DND-41 (cell line): ENCODE measurements at regions not wholly inside any gene's neighbourhood (a gene's known extent, or its start where the extent isn't known, plus 50 kb on each side); places are given as distances from the start of the nearest gene placed in this dataset.

Source experiments
- ATAC-seq: fragments of 200-7000 bp; cut with Tn5 transposase; 3 replicates; pipeline ENCODE4 v1.9.1; 2021; ENCODE audit warnings: low read depth; ENCODE audit not compliant: insufficient read depth
- DNase-seq: peaks from one replicate; pipeline ENCODE4 v3.0.0-alpha.2; 2020
- H2AFZ ChIP-seq: 2 replicates; pipeline ENCODE4 v1.6.0; 2012; ENCODE audit warnings: low read depth, low read length
- H3K27ac ChIP-seq: 2 replicates; pipeline ENCODE4 v1.5.1; 2012; ENCODE audit warnings: low read length, inconsistent platforms
- H3K27me3 ChIP-seq: fragments of 200-600 bp; sonication (generic); 2 replicates; pipeline ENCODE4 v1.6.0; 2012; ENCODE audit warnings: low read length, mild to moderate bottlenecking, inconsistent platforms; ENCODE audit not compliant: insufficient read depth, poor library complexity
- H3K36me3 ChIP-seq: 2 replicates; pipeline ENCODE4 v1.5.1; 2012; ENCODE audit warnings: low read length, inconsistent platforms; ENCODE audit not compliant: insufficient read depth
- H3K4me1 ChIP-seq: 2 replicates; pipeline ENCODE4 v1.5.1; 2012; ENCODE audit warnings: mild to moderate bottlenecking, low read length; ENCODE audit not compliant: insufficient read depth
- H3K4me2 ChIP-seq: 2 replicates; pipeline ENCODE4 v1.6.0; 2012; ENCODE audit warnings: mild to moderate bottlenecking, moderate library complexity, low read length, inconsistent platforms; ENCODE audit not compliant: insufficient read depth
- H3K4me3 ChIP-seq, 2 experiments: fragments of 200-600 bp in 1 of 2; shearing (Covaris generic) in 1 of 2; 2 replicates each; pipeline ENCODE4 v1.5.1; 2012 to 2016; ENCODE audit warnings: inconsistent platforms in 2 of 2, low read length in 2 of 2, mild to moderate bottlenecking in 2 of 2, low read depth in 1 of 2, moderate library complexity in 1 of 2
- H3K79me2 ChIP-seq: 2 replicates; pipeline ENCODE4 v1.6.0; 2012; ENCODE audit warnings: low read length, inconsistent platforms; ENCODE audit not compliant: insufficient read depth
- H3K9ac ChIP-seq: 2 replicates; pipeline ENCODE4 v1.6.0; 2012; ENCODE audit warnings: low read depth, mild to moderate bottlenecking, inconsistent platforms, low read length, moderate library complexity
- H3K9me3 ChIP-seq: 2 replicates; pipeline ENCODE4 v1.5.1; 2012; ENCODE audit warnings: low read length, moderate library complexity, mild to moderate bottlenecking, inconsistent platforms; ENCODE audit not compliant: insufficient read depth, severe bottlenecking
- H4K20me1 ChIP-seq: 2 replicates; pipeline ENCODE4 v1.6.0; 2012; ENCODE audit warnings: low read length; ENCODE audit not compliant: insufficient read depth
- EZH2 ChIP-seq: IDR thresholded peaks from 3 replicates; pipeline ENCODE4 v1.6.1; 2012; ENCODE audit warnings: borderline replicate concordance, low read depth, mild to moderate bottlenecking, moderate library complexity, low read length, inconsistent platforms; ENCODE audit not compliant: severe bottlenecking
- TF ChIP-seq, protein P1 (sequence below): IDR thresholded peaks from 2 replicates; pipeline ENCODE4 v1.5.1; 2012; ENCODE audit warnings: borderline replicate concordance, low read length, moderate library complexity, mild to moderate bottlenecking; ENCODE audit not compliant: poor library complexity, severe bottlenecking; ENCODE audit errors: extremely low read depth

DNA sequence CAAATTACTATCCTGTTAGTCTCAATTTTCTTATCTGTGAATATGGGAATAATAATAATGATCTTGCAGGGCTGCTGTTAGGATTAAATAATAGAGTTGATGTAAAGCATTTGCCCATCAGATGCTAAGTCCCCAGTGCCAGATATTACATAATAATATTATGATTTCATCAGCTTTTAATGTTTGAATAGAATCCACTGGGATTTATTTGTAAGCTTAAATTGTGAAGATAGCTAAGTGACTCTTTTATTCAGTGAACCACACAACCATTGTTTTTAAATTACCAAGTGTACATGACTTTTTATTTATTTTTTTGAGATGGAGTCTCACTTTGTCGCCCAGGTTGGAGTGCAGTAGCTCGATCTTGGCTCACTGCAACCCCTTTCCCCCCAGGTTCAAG, 510.3 kb upstream of the DPP6 start:
- no peaks in the 10 kb centered on the region for H3K27me3 ChIP-seq
- no peak overlapping the region for H3K27ac ChIP-seq
- H2AFZ ChIP-seq: no peak overlapping the region
- no peaks in the 10 kb centered on the region for H3K79me2 ChIP-seq
- DNase-seq (no peak), ATAC-seq (no peak)
- H4K20me1 ChIP-seq: no peaks in the 10 kb centered on the region
- no peaks in the 10 kb centered on the region for H3K4me1 ChIP-seq
- no peak overlapping the region for H3K9ac ChIP-seq
- no peak overlapping the region for H3K4me2 ChIP-seq
- no peak for TF ChIP-seq EZH2
- TF ChIP-seq, protein P1, sequence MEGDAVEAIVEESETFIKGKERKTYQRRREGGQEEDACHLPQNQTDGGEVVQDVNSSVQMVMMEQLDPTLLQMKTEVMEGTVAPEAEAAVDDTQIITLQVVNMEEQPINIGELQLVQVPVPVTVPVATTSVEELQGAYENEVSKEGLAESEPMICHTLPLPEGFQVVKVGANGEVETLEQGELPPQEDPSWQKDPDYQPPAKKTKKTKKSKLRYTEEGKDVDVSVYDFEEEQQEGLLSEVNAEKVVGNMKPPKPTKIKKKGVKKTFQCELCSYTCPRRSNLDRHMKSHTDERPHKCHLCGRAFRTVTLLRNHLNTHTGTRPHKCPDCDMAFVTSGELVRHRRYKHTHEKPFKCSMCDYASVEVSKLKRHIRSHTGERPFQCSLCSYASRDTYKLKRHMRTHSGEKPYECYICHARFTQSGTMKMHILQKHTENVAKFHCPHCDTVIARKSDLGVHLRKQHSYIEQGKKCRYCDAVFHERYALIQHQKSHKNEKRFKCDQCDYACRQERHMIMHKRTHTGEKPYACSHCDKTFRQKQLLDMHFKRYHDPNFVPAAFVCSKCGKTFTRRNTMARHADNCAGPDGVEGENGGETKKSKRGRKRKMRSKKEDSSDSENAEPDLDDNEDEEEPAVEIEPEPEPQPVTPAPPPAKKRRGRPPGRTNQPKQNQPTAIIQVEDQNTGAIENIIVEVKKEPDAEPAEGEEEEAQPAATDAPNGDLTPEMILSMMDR: no peak
- no peaks in the 10 kb centered on the region for H3K9me3 ChIP-seq
- no peak overlapping the region for H3K4me3 ChIP-seq
- no peaks in the 10 kb centered on the region for H3K36me3 ChIP-seq

GRCh38 chr7:153543232-153543631, 509.0 kb upstream of the DPP6 start:
- ATAC-seq (no peak), DNase-seq (no peak)
- H3K27ac ChIP-seq: no peak overlapping the region
- no peaks in the 10 kb centered on the region for H3K36me3 ChIP-seq
- H3K9ac ChIP-seq: no peak overlapping the region
- H3K4me2 ChIP-seq: no peak overlapping the region
- H3K4me1 ChIP-seq: no peaks in the 10 kb centered on the region
- H3K27me3 ChIP-seq: no peaks in the 10 kb centered on the region
- no peaks in the 10 kb centered on the region for H4K20me1 ChIP-seq
- no peak overlapping the region for H2AFZ ChIP-seq
- no peaks in the 10 kb centered on the region for H3K79me2 ChIP-seq
- no peak overlapping the region for H3K4me3 ChIP-seq
- no peaks in the 10 kb centered on the region for H3K9me3 ChIP-seq
- TF ChIP-seq, protein P1: no peak
- no peak for TF ChIP-seq EZH2

DNA sequence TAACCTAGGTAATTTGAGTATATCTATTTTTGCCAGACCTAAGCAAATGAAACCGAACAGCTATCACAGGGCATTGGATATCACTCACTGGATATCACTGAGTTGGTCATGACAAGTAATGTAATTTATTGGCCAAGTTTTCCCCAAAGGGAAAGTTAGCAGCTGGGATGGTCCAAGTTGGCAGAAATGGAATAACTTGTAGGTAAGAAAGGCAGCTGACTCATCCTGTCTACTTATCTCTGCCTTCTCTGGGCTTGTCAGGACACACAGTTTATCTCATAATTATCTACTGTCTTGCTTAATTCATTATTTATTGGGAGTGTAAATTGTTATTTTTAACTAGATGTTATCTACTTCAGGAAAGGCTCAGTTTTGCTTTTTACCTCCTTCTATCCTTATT, 502.0 kb upstream of the DPP6 start:
- no peak for ATAC-seq
- Histone ChIP-seq H3K27me3 (no peaks in the 10 kb centered on the region), H3K27ac (no peak overlapping the region), H3K9me3 (no peaks in the 10 kb centered on the region), H4K20me1 (no peaks in the 10 kb centered on the region), H2AFZ (no peak overlapping the region), H3K36me3 (no peaks in the 10 kb centered on the region), H3K4me1 (no peaks in the 10 kb centered on the region), H3K79me2 (no peaks in the 10 kb centered on the region), H3K4me3 (no peak overlapping the region), H3K4me2 (no peak overlapping the region), H3K9ac (no peak overlapping the region)
- DNase-seq: no peak
- no peak for TF ChIP-seq EZH2
- TF ChIP-seq, protein P1: no peak

DNA sequence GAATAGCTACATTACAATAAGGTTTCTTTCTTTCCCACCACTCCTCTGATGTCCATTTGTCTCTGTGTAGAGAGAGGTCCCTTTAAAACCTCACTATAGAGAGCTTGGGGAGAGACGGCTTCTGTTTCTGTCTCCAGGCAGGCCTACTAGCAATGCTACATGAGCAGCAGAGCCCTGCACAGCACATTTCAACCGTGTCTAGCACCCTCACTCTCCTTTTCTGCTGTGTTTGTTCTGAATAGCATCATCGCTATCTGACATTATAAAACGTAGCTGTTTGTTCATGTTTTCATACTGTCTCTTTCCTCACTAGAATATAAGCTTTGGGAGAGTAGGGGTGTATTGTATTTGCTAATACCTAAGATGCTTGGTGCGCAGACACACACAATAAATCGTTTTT, 487.8 kb upstream of the DPP6 start:
- Histone ChIP-seq H3K27me3 (no peaks in the 10 kb centered on the region), H3K27ac (no peak overlapping the region), H3K36me3 (no peaks in the 10 kb centered on the region), H3K9me3 (peaks cover 18% of the 10 kb centered on the region), H3K4me1 (no peaks in the 10 kb centered on the region), H4K20me1 (no peaks in the 10 kb centered on the region), H3K9ac (no peak overlapping the region), H3K4me2 (no peak overlapping the region), H3K4me3 (no peak overlapping the region), H3K79me2 (no peaks in the 10 kb centered on the region), H2AFZ (no peak overlapping the region)
- ATAC-seq: no peak
- TF ChIP-seq, protein P1: no peak
- TF ChIP-seq EZH2: no peak
- DNase-seq: no peak
